Natural killer cell (primary cell): ENCODE measurements at regions not wholly inside any gene's neighbourhood (a gene's known extent, or its start where the extent isn't known, plus 50 kb on each side); places are given as distances from the start of the nearest gene placed in this dataset.

Source experiments
- ATAC-seq, 3 donors: fragments of 150-1000 bp in 2 of 3; fragments of 200-7000 bp in 1 of 3; cut with Tn5 transposase; 1 replicate in 1 of 3; 2 replicates in 2 of 3; pipeline ENCODE4 v1.10.0; 2021; ENCODE audit warnings: mild to moderate bottlenecking in 2 of 3, moderate library complexity in 2 of 3
- DNase-seq, 2 donors: peaks; one replicate each; pipeline versions ENCODE4 v3.0.0 to v3.0.0-alpha.2; 2013 to 2021; ENCODE audit warnings: mixed read lengths in 1 of 2
- H3K27ac ChIP-seq: one replicate; pipeline ENCODE4 v1.5.1; 2013; ENCODE audit warnings: mild to moderate bottlenecking, low read length
- H3K27me3 ChIP-seq: one replicate; pipeline ENCODE4 v1.6.1; 2013; ENCODE audit warnings: low read length; ENCODE audit not compliant: control insufficient read depth, insufficient read depth
- H3K36me3 ChIP-seq: one replicate; pipeline ENCODE4 v1.6.1; 2013; ENCODE audit warnings: low read length; ENCODE audit not compliant: control insufficient read depth, insufficient read depth
- H3K4me1 ChIP-seq: one replicate; pipeline ENCODE4 v1.6.1; 2013; ENCODE audit warnings: low read length; ENCODE audit not compliant: control insufficient read depth, insufficient read depth
- H3K4me3 ChIP-seq: one replicate; pipeline ENCODE4 v1.5.1; 2013; ENCODE audit warnings: low read length
- H3K9me3 ChIP-seq: one replicate; pipeline ENCODE4 v1.6.1; 2013; ENCODE audit warnings: low read length; ENCODE audit not compliant: control insufficient read depth, insufficient read depth
- H3K27ac Mint-ChIP-seq, 2 donors: one replicate each; pipeline ENCODE4 v1.8.0; 2022; ENCODE audit warnings: mild to moderate bottlenecking in 2 of 2, mixed read lengths in 2 of 2, moderate library complexity in 1 of 2
- H3K27me3 Mint-ChIP-seq, 2 donors: one replicate each; pipeline ENCODE4 v1.8.0; 2022; ENCODE audit warnings: low read depth in 2 of 2, mixed read lengths in 2 of 2
- H3K36me3 Mint-ChIP-seq: one replicate; pipeline ENCODE4 v1.8.0; 2022; ENCODE audit warnings: mixed read lengths
- H3K4me1 Mint-ChIP-seq, 2 donors: one replicate each; pipeline ENCODE4 v1.8.0; 2022; ENCODE audit warnings: mixed read lengths in 2 of 2
- H3K4me3 Mint-ChIP-seq: one replicate; pipeline ENCODE4 v1.8.0; 2022; ENCODE audit warnings: mild to moderate bottlenecking, moderate library complexity, mixed read lengths
- H3K9me3 Mint-ChIP-seq, 2 donors: one replicate each; pipeline ENCODE4 v1.8.0; 2022; ENCODE audit warnings: mixed read lengths in 2 of 2
- WGBS: methylation state at CpG from one replicate; pipeline ENCODE4 v1.1.7; 2013; ENCODE audit warnings: missing lambda C conversion rate; ENCODE audit not compliant: insufficient coverage; 5-methylcytosine and 5-hydroxymethylcytosine counted together
- intact Hi-C: fragments of 100-400 bp; cut with micrococcal nuclease; formaldehyde crosslinking; loops from one replicate; pipeline ENCODE4 v1.14.2; 2022
- TF ChIP-seq, protein P1 (sequence below): fragments of 200-600 bp; IDR thresholded peaks from one replicate; pipeline ENCODE4 v1.8.0; 2022; ENCODE audit warnings: antibody characterized with exemption

DNA sequence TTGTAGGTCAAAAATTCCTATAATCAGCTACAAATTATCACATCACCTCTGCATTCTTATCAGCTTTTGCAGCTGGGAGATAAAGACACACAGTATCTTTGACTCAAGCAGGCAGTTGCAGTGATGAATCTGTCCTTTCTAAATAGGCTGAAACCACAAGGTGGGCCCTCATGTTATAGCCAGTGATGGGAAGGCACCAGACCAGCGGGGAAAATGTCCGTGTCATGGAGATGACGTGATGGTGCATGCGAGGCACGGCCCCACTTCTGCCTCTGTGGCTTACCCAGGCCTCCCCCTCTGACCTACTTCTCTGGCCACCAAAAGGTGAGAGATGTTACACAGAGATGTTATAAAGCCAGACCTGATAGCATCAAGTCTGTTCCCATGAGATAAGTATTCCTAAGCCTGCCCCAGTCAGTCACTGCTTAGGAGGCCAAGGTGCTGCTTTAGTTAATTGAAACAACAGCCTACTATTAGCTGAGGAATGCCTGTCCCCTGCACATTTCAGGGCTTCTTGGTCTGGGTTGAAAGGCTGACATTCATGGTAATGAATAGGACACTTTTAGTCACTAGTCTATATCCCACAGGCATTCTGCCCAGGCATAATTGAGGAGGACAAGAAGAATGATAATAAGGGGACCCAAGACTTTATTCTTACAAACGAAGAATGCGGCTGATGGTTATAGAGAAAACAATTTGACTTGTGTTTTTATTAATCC is 327.9 kb downstream of the LPIN1 start:
- H3K27me3 Mint-ChIP-seq, result peaks cover 7 to 21% of the 10 kb centered on the region in 2 donors
- Histone ChIP-seq H3K4me3 (no peak overlapping the region), H3K36me3 (no peaks in the 10 kb centered on the region), H3K27me3 (no peaks in the 10 kb centered on the region), H3K4me1 (peaks cover 18% of the 10 kb centered on the region), H3K9me3 (no peaks in the 10 kb centered on the region), H3K27ac (no peak overlapping the region)
- 41% methylated on average over 7 of the region's 7 CpGs for WGBS
- H3K27ac Mint-ChIP-seq, result peak overlapping the region; percentile 76 to 83
- H3K4me3 Mint-ChIP-seq, result peak overlapping the region; percentile 80
- H3K9me3 Mint-ChIP-seq, result no peaks in the 10 kb centered on the region
- ATAC-seq (peak; percentile 74 to 91 (median 83)), DNase-seq (peak in 1 of 2 donors; percentile 27)
- TF ChIP-seq, protein P1, sequence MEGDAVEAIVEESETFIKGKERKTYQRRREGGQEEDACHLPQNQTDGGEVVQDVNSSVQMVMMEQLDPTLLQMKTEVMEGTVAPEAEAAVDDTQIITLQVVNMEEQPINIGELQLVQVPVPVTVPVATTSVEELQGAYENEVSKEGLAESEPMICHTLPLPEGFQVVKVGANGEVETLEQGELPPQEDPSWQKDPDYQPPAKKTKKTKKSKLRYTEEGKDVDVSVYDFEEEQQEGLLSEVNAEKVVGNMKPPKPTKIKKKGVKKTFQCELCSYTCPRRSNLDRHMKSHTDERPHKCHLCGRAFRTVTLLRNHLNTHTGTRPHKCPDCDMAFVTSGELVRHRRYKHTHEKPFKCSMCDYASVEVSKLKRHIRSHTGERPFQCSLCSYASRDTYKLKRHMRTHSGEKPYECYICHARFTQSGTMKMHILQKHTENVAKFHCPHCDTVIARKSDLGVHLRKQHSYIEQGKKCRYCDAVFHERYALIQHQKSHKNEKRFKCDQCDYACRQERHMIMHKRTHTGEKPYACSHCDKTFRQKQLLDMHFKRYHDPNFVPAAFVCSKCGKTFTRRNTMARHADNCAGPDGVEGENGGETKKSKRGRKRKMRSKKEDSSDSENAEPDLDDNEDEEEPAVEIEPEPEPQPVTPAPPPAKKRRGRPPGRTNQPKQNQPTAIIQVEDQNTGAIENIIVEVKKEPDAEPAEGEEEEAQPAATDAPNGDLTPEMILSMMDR, result no peak
- peaks cover 8% of the 10 kb centered on the region for H3K36me3 Mint-ChIP-seq
- peaks cover 62 to 67% of the 10 kb centered on the region in 2 donors for H3K4me1 Mint-ChIP-seq
- intact Hi-C loops, result loop anchor here (1.0 kb wide), 1 partner anchor 10 kb away; no protein-coding TSS in a partner anchor

DNA sequence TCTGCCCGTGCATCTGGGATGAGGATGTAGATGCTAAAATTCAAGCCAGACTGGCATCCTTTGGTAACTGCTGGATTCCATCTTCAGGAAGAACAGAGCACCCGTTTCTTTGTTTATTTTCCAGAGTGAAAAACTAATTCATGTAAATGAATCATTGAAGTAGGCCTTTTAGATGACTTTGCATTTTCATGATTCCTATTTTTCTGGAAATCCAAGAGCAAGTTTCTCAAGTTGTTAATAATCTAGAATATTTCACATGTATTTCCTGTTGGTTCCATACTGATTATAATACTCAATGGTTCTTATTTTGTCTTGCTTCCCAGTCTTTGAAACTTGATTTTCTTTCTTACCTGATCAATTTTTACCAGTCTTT is 328.4 kb downstream of the LPIN1 start:
- no peak overlapping the region for H3K27ac ChIP-seq
- no peaks in the 10 kb centered on the region for H3K9me3 ChIP-seq
- no peaks in the 10 kb centered on the region for H3K9me3 Mint-ChIP-seq
- 94% methylated on average over 2 of the region's 2 CpGs for WGBS
- intact Hi-C loops, result loop anchor here (1.0 kb wide), 1 partner anchor 11 kb away; no protein-coding TSS in a partner anchor
- peak overlapping the region; percentile 56 to 76 for H3K27ac Mint-ChIP-seq
- H3K4me3 ChIP-seq, result no peak overlapping the region
- H3K4me1 ChIP-seq, result peaks cover 18% of the 10 kb centered on the region
- peaks cover 8% of the 10 kb centered on the region for H3K36me3 Mint-ChIP-seq
- TF ChIP-seq, protein P1, result no peak
- DNase-seq (no peak), ATAC-seq (no peak)
- H3K36me3 ChIP-seq, result no peaks in the 10 kb centered on the region
- H3K27me3 ChIP-seq, result no peaks in the 10 kb centered on the region
- H3K4me3 Mint-ChIP-seq, result no peak overlapping the region
- peaks cover 56 to 61% of the 10 kb centered on the region in 2 donors for H3K4me1 Mint-ChIP-seq
- peaks cover 7 to 22% of the 10 kb centered on the region in 2 donors for H3K27me3 Mint-ChIP-seq

- no peak overlapping the region for H3K4me3 ChIP-seq
- TF ChIP-seq, protein P1, result no peak
- H3K36me3 ChIP-seq, result no peaks in the 10 kb centered on the region
- Mint-ChIP-seq H3K27ac (no peak overlapping the region), H3K4me1 (peaks cover 49 to 54% of the 10 kb centered on the region in 2 donors), H3K36me3 (peaks cover 6% of the 10 kb centered on the region), H3K9me3 (no peaks in the 10 kb centered on the region), H3K27me3 (peaks cover 5 to 15% of the 10 kb centered on the region in 2 donors), H3K4me3 (no peak overlapping the region)
- no peak overlapping the region for H3K27ac ChIP-seq
- WGBS, result 88% methylated on average over 1 of the region's 3 CpGs
- DNase-seq (no peak), ATAC-seq (no peak)
- H3K27me3 ChIP-seq, result no peaks in the 10 kb centered on the region
- intact Hi-C loops, result no loop called here
- H3K9me3 ChIP-seq, result no peaks in the 10 kb centered on the region
- peaks cover 18% of the 10 kb centered on the region for H3K4me1 ChIP-seq
These were observed 329.2 kb downstream of the LPIN1 start for GRCh38 chr2:12075603-12076002.

- Histone ChIP-seq H3K4me1 (peaks cover 21% of the 10 kb centered on the region), H3K27ac (no peak overlapping the region), H3K27me3 (no peaks in the 10 kb centered on the region), H3K4me3 (no peak overlapping the region), H3K9me3 (no peaks in the 10 kb centered on the region), H3K36me3 (no peaks in the 10 kb centered on the region)
- no peak for DNase-seq
- 73% methylated on average over 4 of the region's 5 CpGs for WGBS
- H3K4me3 Mint-ChIP-seq, result no peak overlapping the region
- H3K27me3 Mint-ChIP-seq, result peaks cover 0 to 14% of the 10 kb centered on the region in 2 donors
- no peaks in the 10 kb centered on the region for H3K36me3 Mint-ChIP-seq
- H3K9me3 Mint-ChIP-seq, result no peaks in the 10 kb centered on the region
- ATAC-seq, result no peak
- peaks cover 44 to 53% of the 10 kb centered on the region in 2 donors for H3K4me1 Mint-ChIP-seq
- TF ChIP-seq, protein P1, result no peak
- no peak overlapping the region for H3K27ac Mint-ChIP-seq
- intact Hi-C loops, result no loop called here
These were observed 330.4 kb downstream of the LPIN1 start for GRCh38 chr2:12076810-12077209.
